NK-92 (cell line): ENCODE measurements at regions not wholly inside any gene's neighbourhood (a gene's known extent, or its start where the extent isn't known, plus 50 kb on each side); places are given as distances from the start of the nearest gene placed in this dataset.

ENCODE experiments used
- DNase-seq: peaks from one replicate; lab custom pipeline; 2025; ENCODE audit not compliant: unreplicated experiment; lab: John Stamatoyannopoulos, UW

- no peak for DNase-seq
Measured at GRCh38 chr2:136582628-136583205, 182.6 kb upstream of the THSD7B start.

- DNase-seq: no peak
Measured at GRCh38 chr2:136572335-136572734, 193.0 kb upstream of the THSD7B start.

- no peak for DNase-seq
Measured at GRCh38 chr2:136557203-136557602, 208.1 kb upstream of the THSD7B start.

- DNase-seq: no peak
Measured at GRCh38 chr2:136550181-136550580, 215.2 kb upstream of the THSD7B start.

GRCh38 chr2:136539355-136539754 lies 226.0 kb upstream of the THSD7B start:
- DNase-seq: no peak

GRCh38 chr2:136538489-136538888 lies 226.9 kb upstream of the THSD7B start:
- DNase-seq: no peak

- no peak for DNase-seq
Measured at GRCh38 chr2:136534811-136535210, 230.5 kb upstream of the THSD7B start.

GRCh38 chr2:136532171-136532570 lies 233.2 kb upstream of the THSD7B start:
- no peak for DNase-seq

- no peak for DNase-seq
Measured at GRCh38 chr2:136531731-136532130, 233.6 kb upstream of the THSD7B start.

GRCh38 chr2:136530146-136530545 lies 235.2 kb upstream of the THSD7B start:
- no peak for DNase-seq

- no peak for DNase-seq
Measured at GRCh38 chr2:136527560-136527959, 237.8 kb upstream of the THSD7B start.

- DNase-seq: no peak
Measured at GRCh38 chr2:136522724-136523123, 242.6 kb upstream of the THSD7B start.

GRCh38 chr2:136517716-136518115 lies 247.6 kb upstream of the THSD7B start:
- no peak for DNase-seq

- no peak for DNase-seq
Measured at GRCh38 chr2:136510244-136510643, 255.1 kb upstream of the THSD7B start.

- DNase-seq: no peak
Measured at GRCh38 chr2:136505462-136505861, 259.9 kb upstream of the THSD7B start.

- no peak for DNase-seq
Measured at GRCh38 chr2:136502660-136503059, 262.7 kb upstream of the THSD7B start.

GRCh38 chr2:136497709-136498108 lies 267.6 kb upstream of the THSD7B start:
- DNase-seq: no peak

GRCh38 chr2:136496966-136497365 lies 268.4 kb upstream of the THSD7B start:
- DNase-seq: no peak

GRCh38 chr2:136495636-136496035 lies 269.7 kb upstream of the THSD7B start:
- no peak for DNase-seq

- DNase-seq: no peak
Measured at GRCh38 chr2:136492901-136493300, 272.4 kb upstream of the THSD7B start.

- DNase-seq: no peak
Measured at GRCh38 chr2:136490100-136490499, 275.2 kb upstream of the THSD7B start.

- DNase-seq: no peak
Measured at GRCh38 chr2:136487421-136487820, 277.9 kb upstream of the THSD7B start.

GRCh38 chr2:136486115-136486514 lies 279.2 kb upstream of the THSD7B start:
- no peak for DNase-seq

- DNase-seq: no peak
Measured at GRCh38 chr2:136482966-136483365, 282.4 kb upstream of the THSD7B start.
